RPMI8226 (cell line): ENCODE measurements at regions not wholly inside any gene's neighbourhood (a gene's known extent, or its start where the extent isn't known, plus 50 kb on each side); places are given as distances from the start of the nearest gene placed in this dataset.

ENCODE experiments used
- DNase-seq: peaks from one replicate; pipeline ENCODE4 v3.0.0-alpha.2; 2015

DNA sequence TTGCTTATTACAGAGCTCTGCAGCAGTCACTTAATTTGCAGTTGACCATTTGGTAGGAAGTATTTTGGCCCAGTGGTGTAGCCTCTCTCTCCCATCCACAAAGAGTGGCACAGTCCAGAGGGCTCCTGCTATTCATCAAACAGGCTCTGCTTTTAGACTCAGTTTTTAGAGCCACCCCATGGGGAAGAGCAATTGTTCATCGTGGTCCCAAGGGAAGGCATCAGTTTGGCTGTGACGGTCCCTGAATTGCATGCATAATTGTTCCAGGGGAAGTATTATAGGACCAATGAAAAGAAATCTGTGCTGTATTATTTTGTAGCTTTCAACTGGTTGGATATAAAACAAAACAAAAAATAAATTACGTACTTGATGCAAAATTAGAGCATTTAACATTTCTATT, 799.0 kb downstream of the DACH1 start:
- no peak for DNase-seq

DNA sequence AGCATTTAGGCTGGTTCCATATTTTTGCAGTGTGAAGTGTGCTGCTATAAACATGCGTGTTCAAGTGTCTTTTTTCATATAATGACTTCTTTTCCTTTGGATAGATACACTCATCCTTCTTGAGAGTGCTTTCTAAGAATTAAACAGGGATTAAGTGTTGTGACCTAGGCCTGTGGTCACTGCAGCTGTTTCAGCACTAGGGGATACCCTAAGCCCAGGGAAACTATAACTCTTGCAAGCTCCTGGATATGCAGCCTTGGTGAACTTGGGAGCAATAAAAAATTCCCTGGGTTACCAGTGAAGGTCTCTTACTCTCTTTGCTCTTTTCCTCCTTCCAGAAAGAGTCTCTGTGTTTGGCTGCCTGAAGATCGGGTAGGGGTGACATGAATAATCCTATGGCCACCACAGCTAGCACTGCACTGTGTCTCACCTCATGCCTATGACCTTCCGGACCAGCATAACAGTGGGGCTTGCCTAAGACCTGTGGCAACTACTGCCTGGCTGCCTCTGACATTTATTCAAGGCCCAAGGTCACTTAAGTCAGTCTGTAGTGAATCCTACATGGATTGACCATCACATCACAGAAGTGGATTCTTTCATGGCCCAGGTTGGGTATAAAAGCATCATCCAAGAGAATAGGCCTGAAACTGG, 799.7 kb downstream of the DACH1 start:
- no peak for DNase-seq

DNA sequence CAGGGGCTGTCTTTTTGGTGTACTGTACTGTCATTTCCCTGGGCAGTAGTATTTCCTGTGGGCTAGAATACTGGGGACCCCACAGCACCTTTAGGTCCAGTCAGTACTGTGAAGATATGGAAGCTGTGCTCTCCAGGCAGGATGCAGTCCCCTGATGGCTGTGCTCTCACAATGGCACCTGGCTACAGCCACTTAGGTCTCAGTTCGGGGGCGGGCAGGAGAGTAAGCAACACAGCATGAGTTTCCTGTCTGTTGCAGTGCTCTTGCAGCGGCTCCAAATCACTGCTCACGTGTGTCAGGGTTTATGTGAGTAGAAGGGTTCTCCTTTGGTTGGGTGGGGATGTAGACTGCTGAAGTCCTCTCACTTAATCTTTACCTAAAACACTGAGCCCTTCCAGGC, 810.4 kb downstream of the DACH1 start:
- DNase-seq: no peak

DNA sequence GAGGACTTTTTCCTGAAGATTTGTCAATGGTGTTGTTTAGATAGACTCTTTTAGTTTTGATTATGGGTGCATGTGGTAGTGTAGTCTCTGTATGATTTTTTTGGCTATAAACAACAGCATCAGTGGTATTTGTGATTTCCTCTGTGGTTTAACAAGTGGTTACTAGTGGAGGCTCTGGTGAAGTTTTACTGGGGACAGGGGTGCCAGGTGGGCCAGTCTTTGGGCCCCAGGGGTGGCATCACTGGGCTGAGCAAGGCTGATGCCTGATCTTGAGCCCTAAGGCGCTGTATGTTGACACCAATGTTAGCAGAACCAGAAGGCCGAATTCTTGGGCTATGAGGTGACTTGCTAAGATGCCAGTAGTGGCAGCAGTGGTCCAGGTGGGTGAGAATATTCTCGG, 811.4 kb downstream of the DACH1 start:
- DNase-seq: no peak

DNA sequence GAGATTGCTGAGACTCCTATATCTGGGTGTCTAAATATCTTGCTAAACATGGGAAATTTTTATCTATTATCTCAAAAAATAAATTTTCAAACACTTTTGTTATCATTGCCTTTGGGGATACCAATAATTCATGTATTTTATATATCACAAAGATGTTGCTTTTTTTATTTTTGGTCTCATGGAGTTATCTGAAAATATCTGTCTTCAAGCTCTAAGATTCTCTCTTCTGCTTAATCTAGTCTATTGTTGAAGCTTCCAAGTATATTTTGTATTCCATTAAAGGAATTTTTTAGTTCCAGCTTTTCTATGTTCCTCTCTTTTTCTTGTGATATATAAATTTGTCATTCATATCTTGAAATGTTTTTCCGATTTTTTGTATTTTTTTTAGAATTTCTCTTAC, 812.0 kb downstream of the DACH1 start:
- DNase-seq: no peak

DNA sequence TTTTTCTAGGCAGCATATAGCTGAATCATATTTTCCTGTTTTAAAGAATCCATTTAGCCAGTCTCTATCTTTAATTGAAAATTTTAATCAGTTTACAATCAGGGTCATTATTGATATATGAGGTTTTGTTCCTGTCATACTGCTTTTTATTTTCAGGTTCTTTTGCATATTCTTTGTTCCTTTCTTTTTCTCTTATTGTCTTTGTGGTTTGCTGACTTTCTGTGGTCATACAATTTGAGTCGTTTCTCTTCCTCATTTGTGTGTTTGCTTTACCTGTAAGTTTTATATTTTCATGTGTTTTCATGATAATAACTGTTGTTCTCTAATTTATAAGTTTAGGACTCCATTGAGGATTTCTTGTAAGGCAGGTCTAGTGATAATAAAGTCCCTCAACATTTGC, 812.6 kb downstream of the DACH1 start:
- DNase-seq: no peak

DNA sequence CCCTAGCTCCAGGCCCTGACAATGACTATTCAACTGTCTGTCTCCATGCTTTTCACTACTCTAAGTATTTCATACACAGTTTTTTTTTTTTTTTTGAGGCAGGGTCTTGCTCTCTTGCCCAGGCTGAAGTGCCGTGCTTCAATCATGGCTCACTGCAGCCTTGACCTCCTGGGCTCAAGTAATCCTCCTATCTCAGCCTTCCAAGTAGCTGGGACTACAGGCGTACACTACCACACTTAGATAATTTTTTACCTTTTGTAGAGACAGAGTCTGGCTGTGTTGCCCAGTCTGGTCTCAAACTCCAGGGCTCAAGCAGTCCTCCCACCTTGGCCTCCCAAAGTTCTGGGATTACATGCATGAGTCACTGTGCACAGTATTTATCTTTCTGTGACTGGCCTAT, 815.4 kb downstream of the DACH1 start:
- no peak for DNase-seq

DNA sequence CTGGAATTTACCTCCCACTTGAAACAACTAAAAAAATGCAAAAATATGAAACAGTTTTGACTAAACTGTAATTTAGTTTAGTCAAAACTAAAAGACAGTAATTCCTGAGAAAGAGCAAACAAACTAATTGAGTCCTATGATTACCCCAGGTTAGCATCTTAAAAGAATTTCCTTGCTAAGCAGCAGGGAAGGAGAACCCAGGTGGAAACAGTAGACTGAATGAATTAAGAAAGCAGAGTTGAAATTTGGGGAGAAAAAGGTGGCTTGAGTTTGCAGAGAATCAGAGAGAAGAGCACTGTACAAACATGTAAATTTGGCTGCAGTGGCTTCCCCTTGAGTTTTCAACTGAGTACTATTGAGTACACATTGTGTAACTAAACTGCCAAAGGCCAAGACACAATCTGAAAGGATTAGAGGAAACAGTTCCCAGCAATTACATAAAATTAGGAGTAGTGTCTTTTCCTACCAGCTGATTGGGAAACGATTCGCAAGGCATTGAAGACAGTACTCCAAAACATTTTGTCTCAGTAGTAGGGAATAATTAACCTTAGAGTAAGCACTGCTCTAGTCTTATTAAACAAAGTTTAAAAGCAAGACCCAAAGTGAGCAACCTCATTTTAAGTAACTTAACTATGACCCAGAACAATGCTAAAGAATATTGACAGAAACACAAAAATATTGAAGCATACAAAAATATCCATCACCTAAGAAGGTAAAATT, 820.5 kb downstream of the DACH1 start:
- no peak for DNase-seq

DNA sequence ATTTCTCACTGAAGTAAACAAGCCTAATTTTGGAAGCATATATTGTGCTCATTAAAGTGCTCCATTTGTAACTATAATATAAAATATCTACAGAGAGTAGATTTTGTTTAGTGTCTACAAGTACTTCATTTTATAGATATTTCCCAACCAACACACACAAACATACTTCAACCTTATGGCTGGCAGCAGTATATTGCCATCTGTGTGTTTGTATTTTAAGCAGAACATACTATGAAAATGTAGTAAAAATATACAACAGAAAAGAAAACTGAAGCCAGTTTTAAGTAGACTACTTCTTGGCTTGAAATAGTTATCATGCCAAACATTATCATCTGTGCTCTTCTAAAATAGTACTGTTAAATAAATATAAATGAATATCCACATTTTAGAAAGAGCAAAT, 821.9 kb downstream of the DACH1 start:
- DNase-seq: no peak

DNA sequence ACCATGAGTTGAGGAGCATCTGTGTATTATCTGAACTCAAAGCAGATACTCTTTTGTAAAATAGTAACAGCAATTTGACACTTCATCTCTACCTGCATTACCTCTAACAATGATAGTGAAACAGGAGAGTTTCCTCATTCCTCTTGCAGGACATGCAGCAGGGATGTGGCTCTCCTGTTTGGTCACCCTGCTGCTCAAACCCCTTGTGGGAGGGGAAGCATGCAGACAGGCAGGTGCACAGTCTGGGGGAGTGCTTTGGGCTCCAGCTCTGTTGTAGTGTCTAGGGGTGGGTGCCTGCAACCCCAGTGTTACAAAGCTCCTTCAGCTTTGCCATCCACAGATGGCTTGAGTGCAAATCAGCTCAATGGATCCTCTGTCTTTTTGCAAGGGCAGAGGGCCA, 827.6 kb downstream of the DACH1 start:
- no peak for DNase-seq

DNA sequence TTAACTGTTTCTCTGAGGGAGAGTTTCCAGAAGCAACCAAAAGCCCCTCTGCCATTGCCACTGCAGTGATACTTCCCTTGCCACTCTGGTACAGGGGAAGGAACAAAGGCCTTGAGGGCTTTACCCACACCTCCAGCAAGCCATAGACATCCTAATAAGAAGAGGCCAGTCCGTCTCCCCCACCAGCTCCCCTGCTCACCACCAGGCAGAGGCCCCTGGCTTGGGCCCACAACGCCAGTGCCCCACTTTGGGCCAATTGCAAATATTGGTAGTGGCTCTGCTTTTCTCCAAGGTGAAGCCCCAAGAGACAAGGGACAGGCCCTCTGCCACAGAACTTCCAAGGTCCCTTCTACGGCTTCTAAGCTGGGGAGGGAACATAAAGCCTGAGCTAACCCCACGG, 833.0 kb downstream of the DACH1 start:
- DNase-seq: no peak

DNA sequence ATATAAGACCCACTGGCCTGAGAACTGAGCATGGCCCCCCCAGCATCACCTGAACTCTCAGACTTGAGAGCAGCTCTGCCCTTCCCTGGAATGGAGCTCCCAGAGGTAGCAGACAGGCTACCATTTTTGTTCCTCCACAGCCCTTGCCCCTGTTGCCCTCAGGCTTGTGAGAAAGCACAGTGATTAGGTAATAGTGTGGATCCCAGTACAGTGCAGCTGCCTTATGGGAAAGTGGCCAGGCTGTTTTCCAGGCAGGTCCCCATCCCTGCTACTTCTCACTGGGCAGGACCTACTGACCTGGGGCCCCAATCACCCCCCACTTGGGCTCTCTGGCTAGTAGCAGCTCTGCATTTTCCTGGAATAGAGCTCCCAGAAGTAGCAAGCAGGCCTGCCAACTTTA, 834.0 kb downstream of the DACH1 start:
- no peak for DNase-seq

DNA sequence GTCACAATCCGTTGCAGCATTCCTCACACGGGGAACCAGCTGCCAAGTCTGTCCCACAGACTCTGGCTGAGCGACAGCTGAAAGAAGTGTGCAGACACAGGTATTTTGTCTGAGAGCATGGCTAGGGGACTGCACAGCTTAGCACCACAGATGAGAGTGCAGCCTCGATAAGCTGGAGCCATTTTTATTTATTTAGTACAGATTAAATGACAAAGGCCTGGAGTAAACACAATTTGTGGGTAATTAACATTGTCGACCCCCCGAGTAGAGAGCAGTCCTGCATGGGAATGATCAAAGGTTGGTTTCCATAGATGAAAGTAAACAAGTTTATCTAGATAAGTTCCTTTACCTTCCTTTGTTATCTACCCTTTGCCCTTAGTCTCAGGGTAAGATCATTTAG, 836.2 kb downstream of the DACH1 start:
- DNase-seq: no peak

DNA sequence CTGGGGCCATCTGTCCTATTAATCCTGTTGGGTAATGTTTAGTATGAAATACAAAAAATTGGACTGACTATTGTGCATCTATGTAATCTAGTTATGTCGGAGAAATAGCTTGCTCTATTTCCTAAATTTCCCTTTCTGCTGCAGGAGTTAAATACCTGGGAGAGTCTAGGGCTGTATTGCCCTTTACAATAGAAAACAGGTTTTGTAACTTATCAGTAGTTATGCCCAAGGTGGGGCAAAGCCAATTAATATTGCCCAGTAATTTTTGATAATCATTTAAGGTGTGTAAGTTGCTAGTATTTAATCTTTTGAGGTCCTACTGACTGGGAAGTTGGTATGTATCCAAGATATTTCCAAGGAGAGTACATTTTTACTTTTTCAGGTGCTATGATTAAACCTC, 838.1 kb downstream of the DACH1 start:
- no peak for DNase-seq

DNA sequence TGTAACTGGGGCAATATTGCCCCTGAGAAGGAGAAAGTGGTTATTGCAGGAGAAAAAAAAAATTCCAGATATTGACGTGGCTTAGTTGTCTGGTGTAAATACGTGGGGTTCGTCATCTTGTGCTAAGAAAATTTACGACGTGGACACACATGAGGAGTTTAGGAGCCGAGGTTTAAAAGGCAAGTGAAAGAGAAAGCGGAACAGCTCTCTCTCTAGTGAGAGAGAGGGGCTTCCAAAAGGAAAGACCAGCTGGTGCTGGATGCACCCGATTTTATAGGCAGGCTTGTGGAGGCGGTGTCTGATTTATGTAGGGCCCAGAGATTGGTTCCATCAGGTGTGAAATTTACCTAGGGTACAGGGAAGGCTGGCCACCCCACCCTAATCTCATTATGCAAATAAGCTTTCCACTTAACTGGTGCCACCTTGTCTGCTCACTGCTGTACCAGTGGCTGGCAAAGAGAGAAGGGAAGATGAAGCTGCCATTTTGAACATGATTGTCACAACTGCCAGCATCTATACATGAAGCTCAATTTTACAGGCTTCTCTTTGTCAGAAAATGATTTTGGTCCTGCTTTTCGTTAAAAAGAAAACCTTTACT, 845.1 kb downstream of the DACH1 start:
- no peak for DNase-seq

DNA sequence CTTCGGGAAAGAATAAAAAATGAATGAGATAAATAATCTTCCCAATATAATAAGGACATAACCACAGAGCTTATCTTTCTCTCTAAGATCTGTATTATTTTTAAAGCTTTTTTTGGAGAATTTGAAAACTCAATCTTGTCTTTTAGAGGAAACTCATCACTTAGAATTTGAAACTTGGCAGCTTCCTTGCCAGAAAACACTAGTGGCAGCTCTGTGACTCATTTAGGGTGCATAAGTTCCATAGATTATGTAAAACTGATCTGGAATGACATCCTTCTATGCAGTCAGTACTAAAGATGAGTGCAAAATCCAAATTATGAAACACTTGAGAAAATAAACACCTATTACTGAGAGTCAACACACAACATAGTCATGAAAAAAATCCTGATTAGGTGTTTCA, 848.0 kb downstream of the DACH1 start:
- no peak for DNase-seq

DNA sequence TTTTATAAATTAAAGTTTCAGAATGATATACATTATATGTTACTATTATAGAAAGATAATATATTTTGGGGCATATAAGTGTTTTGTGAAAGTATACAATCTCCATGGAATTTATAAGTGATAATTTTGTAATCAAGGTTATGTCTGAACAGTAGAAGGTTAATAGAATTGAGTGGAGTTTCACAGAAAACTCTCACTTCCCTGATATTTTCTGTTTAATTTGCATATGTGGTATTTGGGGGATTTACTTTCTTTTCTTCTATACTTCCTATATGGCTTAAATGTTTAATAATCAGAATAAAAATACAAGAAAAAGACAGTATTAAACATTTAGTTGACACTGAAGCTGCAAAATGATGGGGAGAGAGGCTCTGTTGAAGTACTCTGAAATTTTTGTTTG, 848.5 kb downstream of the DACH1 start:
- DNase-seq: no peak

DNA sequence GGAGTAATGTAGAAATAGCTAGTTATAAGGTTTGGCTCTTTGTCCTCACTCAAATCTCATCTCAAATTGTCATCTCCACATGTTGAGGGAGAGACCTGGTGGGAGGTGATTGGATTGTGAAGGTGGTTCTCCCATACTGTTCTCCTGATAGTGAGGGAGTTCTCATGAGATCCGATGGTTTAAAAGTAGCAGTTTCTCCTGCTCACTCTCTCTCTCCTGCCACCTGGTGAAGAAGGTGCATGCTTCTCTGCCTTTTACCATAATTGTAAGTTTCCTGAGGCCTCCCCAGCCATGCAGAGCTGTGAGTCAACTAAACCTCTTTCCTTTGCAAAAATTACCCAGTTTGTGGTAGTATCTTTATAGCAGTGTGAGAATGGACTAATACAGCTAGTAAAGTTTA, 849.4 kb downstream of the DACH1 start:
- DNase-seq: no peak

DNA sequence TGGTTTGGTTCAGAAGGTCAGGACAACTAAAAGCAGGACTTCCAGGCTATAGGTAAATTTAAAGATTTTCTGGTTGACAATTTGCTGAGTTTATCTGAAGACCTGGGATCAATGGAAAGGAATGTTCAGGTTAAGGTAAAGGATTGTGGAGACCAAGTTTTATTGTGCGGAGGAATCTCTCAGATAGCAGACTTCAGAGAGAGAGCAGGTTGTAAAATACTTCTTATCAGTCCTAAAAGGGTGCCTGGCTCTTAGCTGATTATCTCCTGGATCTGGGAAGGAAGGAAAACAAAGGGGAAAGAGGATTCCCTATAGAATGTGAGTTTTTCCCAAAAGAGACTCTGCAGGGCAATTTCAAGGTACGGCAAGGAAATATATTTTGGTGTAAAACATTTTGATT, 851.5 kb downstream of the DACH1 start:
- no peak for DNase-seq

DNA sequence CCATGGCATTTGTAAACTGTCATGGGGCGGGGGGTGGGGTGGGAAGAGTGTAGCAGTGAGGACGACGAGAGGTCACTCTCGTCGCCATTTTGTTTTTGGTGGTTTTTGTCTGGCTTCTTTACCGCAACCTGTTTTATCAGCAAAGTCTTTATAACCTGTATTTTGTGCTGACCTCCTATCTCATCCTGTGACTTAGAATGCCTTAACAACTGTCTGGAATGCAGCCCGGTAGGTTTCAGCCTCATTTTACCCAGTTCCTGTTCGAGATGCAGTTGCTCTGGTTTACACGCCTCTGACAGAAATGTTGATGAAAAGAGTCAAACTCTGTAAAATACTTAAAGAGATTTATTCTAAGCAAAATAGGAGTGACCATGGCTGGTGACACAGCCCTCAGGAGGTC, 852.0 kb downstream of the DACH1 start:
- DNase-seq: no peak

DNA sequence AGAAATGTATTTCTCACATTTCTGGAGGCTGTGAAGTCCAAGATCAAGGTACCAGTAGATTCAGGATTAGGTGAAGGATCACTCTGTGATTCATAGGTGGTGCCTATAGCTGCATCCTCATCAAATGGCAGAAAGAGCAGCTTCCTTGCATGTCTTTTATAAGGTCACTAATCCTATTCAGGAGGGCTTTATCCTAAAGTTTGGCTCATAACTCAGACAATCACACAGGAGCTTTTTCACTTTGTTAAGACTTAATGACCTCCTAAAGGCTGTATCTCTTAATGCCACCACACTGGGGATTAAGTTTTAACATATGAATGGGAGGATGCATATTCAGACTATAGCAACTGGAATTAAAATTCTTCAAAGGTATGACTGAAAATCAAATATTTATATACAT, 861.1 kb downstream of the DACH1 start:
- DNase-seq: no peak

DNA sequence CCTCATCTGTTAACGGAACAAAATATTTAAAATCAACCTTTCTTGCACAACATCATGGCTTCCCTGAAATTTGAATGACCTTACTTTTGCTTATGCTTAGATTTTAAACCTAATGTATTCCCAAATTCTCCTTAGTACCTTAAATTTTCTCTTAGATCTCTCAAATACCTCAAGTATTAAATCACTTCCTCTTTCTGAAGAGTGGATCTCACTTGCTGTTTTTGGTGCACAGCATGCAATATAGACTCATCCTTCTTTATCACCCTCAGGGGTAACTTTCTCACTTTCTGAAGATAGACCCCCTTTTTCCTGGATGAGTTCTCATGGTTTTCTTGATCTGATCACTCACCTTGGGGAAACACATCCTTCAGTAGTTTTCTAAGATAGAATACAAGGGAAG, 871.7 kb downstream of the DACH1 start:
- DNase-seq: no peak

DNA sequence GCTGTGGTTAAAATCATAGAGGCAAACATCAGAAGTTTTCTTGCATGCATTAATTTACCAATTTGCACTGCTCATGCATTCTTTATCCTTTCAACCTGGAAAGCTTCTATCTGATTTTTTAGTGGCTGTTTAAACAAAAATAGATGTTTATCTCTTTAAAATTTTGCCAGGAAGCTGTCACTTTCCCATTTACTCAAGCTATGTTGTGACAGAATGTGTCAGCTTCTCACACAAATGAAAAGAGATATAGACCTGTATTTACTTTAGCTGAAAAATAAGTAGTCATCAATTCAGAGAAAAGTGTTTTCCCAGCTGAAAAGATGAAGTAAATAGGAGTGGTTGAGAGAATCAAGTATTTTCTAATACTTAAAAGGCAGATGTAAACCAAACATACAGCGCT, 872.8 kb downstream of the DACH1 start:
- no peak for DNase-seq

DNA sequence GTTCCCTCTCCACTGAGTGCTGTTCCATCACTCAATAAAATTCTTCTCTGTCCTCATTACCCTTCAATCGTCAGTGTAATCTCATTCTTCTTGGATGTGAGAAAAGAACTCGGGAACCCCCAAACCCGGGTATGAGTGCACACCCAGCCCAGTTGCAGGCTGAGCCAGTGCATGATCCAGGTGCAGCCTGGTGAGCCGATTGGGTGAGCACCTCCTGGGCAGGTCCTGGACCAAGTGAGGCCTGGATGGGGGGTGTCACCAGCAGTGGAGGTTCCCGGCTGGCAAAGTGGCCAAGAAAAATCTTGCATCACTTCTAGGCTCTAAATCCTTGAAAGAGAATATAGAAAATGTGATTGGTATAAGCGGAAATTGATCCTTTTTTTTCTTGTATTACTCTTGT, 878.8 kb upstream of the KLHL1 start:
- no peak for DNase-seq

DNA sequence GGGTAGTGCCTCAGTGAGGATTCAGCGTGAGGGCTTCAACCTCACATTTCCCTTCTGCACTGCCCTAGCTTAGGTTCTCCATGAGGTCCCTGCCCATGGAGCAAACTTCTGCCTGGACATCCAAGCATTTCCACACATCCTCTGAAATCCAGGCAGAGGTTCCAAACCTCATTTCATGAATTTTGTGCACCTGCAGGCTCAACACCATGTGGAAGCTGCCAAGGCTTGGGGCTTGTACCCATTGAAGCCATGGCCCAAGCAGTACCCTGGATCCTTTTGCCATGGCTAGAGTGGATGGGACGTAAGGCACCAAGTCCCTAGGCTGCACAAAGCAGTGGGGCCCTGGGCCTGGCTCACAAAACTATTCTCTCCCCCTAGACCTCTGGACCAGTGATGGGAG, 877.1 kb upstream of the KLHL1 start:
- DNase-seq: no peak
